ENCODE measurements at regions not wholly inside any gene's neighbourhood (a gene's known extent, or its start where the extent isn't known, plus 50 kb on each side); places are given as distances from the start of the nearest gene placed in this dataset.

- CTCF ChIA-PET, result no interaction called here
These were observed 67.8 kb upstream of the NAA20 start for GRCh38 chr20:19949195-19949867.

GRCh38 chr20:19950042-19950441 is 67.1 kb upstream of the NAA20 start:
- POLR2A ChIA-PET, result no interaction called here
- DNase-seq, result no peak
- no peak overlapping the region for H3K27ac Mint-ChIP-seq
- H3K4me1 Mint-ChIP-seq, result peaks cover 6% of the 10 kb centered on the region
- CTCF ChIA-PET, result interaction anchor here (0.7 kb wide), 1 partner anchor 488 kb away, joined by 4 read pairs; no protein-coding TSS in a partner anchor
- no peak overlapping the region for H3K4me3 Mint-ChIP-seq
- H3K27me3 Mint-ChIP-seq, result no peaks in the 10 kb centered on the region
- H3K36me3 Mint-ChIP-seq (ENCODE audit: low read depth), result no peaks in the 10 kb centered on the region
- no peaks in the 10 kb centered on the region for H3K9me3 Mint-ChIP-seq

More at GRCh38 chr20:19949195-19949867, 67.8 kb upstream of the NAA20 start:
- H3K27me3 Mint-ChIP-seq, result no peaks in the 10 kb centered on the region
- no peak for DNase-seq
- peaks cover 6% of the 10 kb centered on the region for H3K4me1 Mint-ChIP-seq
- H3K9me3 Mint-ChIP-seq, result no peaks in the 10 kb centered on the region
- no peak overlapping the region for H3K27ac Mint-ChIP-seq
- no peak overlapping the region for H3K4me3 Mint-ChIP-seq
- POLR2A ChIA-PET, result no interaction called here
- H3K36me3 Mint-ChIP-seq (ENCODE audit: low read depth), result no peaks in the 10 kb centered on the region

GRCh38 chr20:19952392-19952791 is 64.8 kb upstream of the NAA20 start:
- DNase-seq, result no peak
- CTCF ChIA-PET, result interaction anchor here (0.8 kb wide), 1 partner anchor 14 kb away, joined by 3 read pairs; no protein-coding TSS in a partner anchor

GRCh38 chr20:19953606-19954005 is 63.6 kb upstream of the NAA20 start:
- no peak for DNase-seq
- H3K36me3 Mint-ChIP-seq (ENCODE audit: low read depth), result no peaks in the 10 kb centered on the region
- ChIA-PET CTCF (no interaction called here), POLR2A (no interaction called here)
- peaks cover 6% of the 10 kb centered on the region for H3K4me1 Mint-ChIP-seq
- H3K9me3 Mint-ChIP-seq, result no peaks in the 10 kb centered on the region
- no peak overlapping the region for H3K4me3 Mint-ChIP-seq
- H3K27ac Mint-ChIP-seq, result no peak overlapping the region
- H3K27me3 Mint-ChIP-seq, result no peaks in the 10 kb centered on the region

More at GRCh38 chr20:19952392-19952791, 64.8 kb upstream of the NAA20 start:
- Mint-ChIP-seq H3K9me3 (no peaks in the 10 kb centered on the region), H3K27me3 (no peaks in the 10 kb centered on the region), H3K4me1 (peaks cover 6% of the 10 kb centered on the region), H3K36me3 (ENCODE audit: low read depth) (no peaks in the 10 kb centered on the region), H3K4me3 (no peak overlapping the region), H3K27ac (no peak overlapping the region)
- POLR2A ChIA-PET, result no interaction called here

GRCh38 chr20:19956976-19957375 is 60.2 kb upstream of the NAA20 start:
- no peak overlapping the region for H3K4me3 Mint-ChIP-seq
- no peaks in the 10 kb centered on the region for H3K36me3 Mint-ChIP-seq (ENCODE audit: low read depth)
- peaks cover 6% of the 10 kb centered on the region for H3K4me1 Mint-ChIP-seq
- H3K9me3 Mint-ChIP-seq, result no peaks in the 10 kb centered on the region
- ChIA-PET POLR2A (no interaction called here), CTCF (no interaction called here)
- H3K27ac Mint-ChIP-seq, result no peak overlapping the region
- no peak for DNase-seq
- H3K27me3 Mint-ChIP-seq, result no peaks in the 10 kb centered on the region

- H3K36me3 Mint-ChIP-seq (ENCODE audit: low read depth), result no peaks in the 10 kb centered on the region
- H3K4me1 Mint-ChIP-seq, result no peaks in the 10 kb centered on the region
- POLR2A ChIA-PET, result no interaction called here
- no peaks in the 10 kb centered on the region for H3K27me3 Mint-ChIP-seq
- H3K27ac Mint-ChIP-seq, result no peak overlapping the region
- CTCF ChIA-PET, result no interaction called here
- no peak for DNase-seq
- no peaks in the 10 kb centered on the region for H3K9me3 Mint-ChIP-seq
- no peak overlapping the region for H3K4me3 Mint-ChIP-seq
These were observed 58.9 kb upstream of the NAA20 start for GRCh38 chr20:19958219-19958618.

GRCh38 chr20:19958928-19959327 is 58.2 kb upstream of the NAA20 start:
- Mint-ChIP-seq H3K36me3 (ENCODE audit: low read depth) (no peaks in the 10 kb centered on the region), H3K27me3 (no peaks in the 10 kb centered on the region), H3K4me3 (no peak overlapping the region), H3K27ac (no peak overlapping the region), H3K4me1 (no peaks in the 10 kb centered on the region), H3K9me3 (no peaks in the 10 kb centered on the region)
- ChIA-PET POLR2A (no interaction called here), CTCF (no interaction called here)
- DNase-seq, result no peak

- Mint-ChIP-seq H3K4me1 (no peaks in the 10 kb centered on the region), H3K27ac (no peak overlapping the region), H3K27me3 (no peaks in the 10 kb centered on the region), H3K4me3 (no peak overlapping the region), H3K36me3 (ENCODE audit: low read depth) (no peaks in the 10 kb centered on the region), H3K9me3 (no peaks in the 10 kb centered on the region)
- POLR2A ChIA-PET, result no interaction called here
- CTCF ChIA-PET, result no interaction called here
- no peak for DNase-seq
These were observed 56.4 kb upstream of the NAA20 start for GRCh38 chr20:19960745-19961144.

- ChIA-PET CTCF (interaction anchor here (1.1 kb wide), 1 partner anchor 55 kb away, joined by 3 read pairs; no protein-coding TSS in a partner anchor), POLR2A (no interaction called here)
These were observed 55.9 kb upstream of the NAA20 start for GRCh38 chr20:19961293-19961692.

GRCh38 chr20:19962958-19963357 is 54.2 kb upstream of the NAA20 start:
- CTCF ChIA-PET, result interaction anchor here (0.6 kb wide), 1 partner anchor 8 kb away, joined by 3 read pairs; no protein-coding TSS in a partner anchor
- no peaks in the 10 kb centered on the region for H3K36me3 Mint-ChIP-seq (ENCODE audit: low read depth)
- H3K27me3 Mint-ChIP-seq, result no peaks in the 10 kb centered on the region
- H3K4me3 Mint-ChIP-seq, result no peak overlapping the region
- H3K4me1 Mint-ChIP-seq, result no peaks in the 10 kb centered on the region
- POLR2A ChIA-PET, result no interaction called here
- no peaks in the 10 kb centered on the region for H3K9me3 Mint-ChIP-seq
- no peak for DNase-seq
- no peak overlapping the region for H3K27ac Mint-ChIP-seq

More at GRCh38 chr20:19961293-19961692, 55.9 kb upstream of the NAA20 start:
- H3K4me3 Mint-ChIP-seq, result no peak overlapping the region
- H3K36me3 Mint-ChIP-seq (ENCODE audit: low read depth), result no peaks in the 10 kb centered on the region
- H3K27me3 Mint-ChIP-seq, result no peaks in the 10 kb centered on the region
- no peak overlapping the region for H3K27ac Mint-ChIP-seq
- DNase-seq, result no peak
- H3K9me3 Mint-ChIP-seq, result no peaks in the 10 kb centered on the region
- H3K4me1 Mint-ChIP-seq, result no peaks in the 10 kb centered on the region

GRCh38 chr20:19964289-19965265 is 52.6 kb upstream of the NAA20 start:
- no peaks in the 10 kb centered on the region for H3K27me3 Mint-ChIP-seq
- no peaks in the 10 kb centered on the region for H3K9me3 Mint-ChIP-seq

GRCh38 chr20:19966840-19967239 is 50.3 kb upstream of the NAA20 start:
- no peak for DNase-seq
- Mint-ChIP-seq H3K36me3 (ENCODE audit: low read depth) (no peaks in the 10 kb centered on the region), H3K27me3 (no peaks in the 10 kb centered on the region), H3K4me1 (peaks cover 17% of the 10 kb centered on the region), H3K9me3 (no peaks in the 10 kb centered on the region), H3K4me3 (no peak overlapping the region), H3K27ac (no peak overlapping the region)
- ChIA-PET POLR2A (no interaction called here), CTCF (no interaction called here)

More at GRCh38 chr20:19964289-19965265, 52.6 kb upstream of the NAA20 start:
- Mint-ChIP-seq H3K4me1 (peaks cover 16% of the 10 kb centered on the region), H3K4me3 (no peak overlapping the region), H3K27ac (no peak overlapping the region), H3K36me3 (ENCODE audit: low read depth) (no peaks in the 10 kb centered on the region)
- ChIA-PET POLR2A (no interaction called here), CTCF (no interaction called here)
- no peak for DNase-seq
